ENCODE measurements at regions not wholly inside any gene's neighbourhood (a gene's known extent, or its start where the extent isn't known, plus 50 kb on each side); places are given as distances from the start of the nearest gene placed in this dataset.

DNA sequence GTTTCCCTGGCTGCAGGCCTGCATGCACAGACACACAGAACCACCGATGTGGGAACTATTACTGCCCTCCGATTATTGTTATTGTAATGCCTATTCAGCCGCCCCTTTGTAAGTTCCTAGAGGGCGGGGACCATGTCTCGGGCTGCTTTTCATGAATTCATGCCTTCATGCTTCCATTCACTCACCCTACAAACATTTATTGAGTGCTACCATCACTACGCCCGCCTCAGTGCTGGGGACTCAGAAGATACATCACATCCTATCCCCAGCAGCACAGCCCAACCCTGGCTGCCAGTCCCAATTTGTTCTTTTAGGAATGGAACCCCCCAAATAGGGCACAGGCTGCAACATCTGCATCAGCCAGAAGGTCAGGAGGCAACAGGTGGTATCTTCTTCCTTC, 75.9 kb downstream of the FOXA2 start:
- no peaks in the 10 kb centered on the region for H3K9me3 ChIP-seq
- TF ChIP-seq CTCF (IDR thresholded peaks at IDR 0.05) = no peak
- no peak for ATAC-seq
- DNase-seq = no peak
- intact Hi-C loops (cut with DNase I, micrococcal nuclease) = no loop called here
- peaks cover 6% of the 10 kb centered on the region for H3K4me1 ChIP-seq (ENCODE audit: low read depth)
- no peaks in the 10 kb centered on the region for H3K36me3 ChIP-seq (ENCODE audit: low read depth)
- H3K4me3 ChIP-seq = no peak overlapping the region

GRCh38 chr20:22507240-22507961, 77.0 kb downstream of the FOXA2 start:
- intact Hi-C loops (cut with DNase I, micrococcal nuclease) = no loop called here

GRCh38 chr20:22506827-22507226, 77.5 kb downstream of the FOXA2 start:
- Histone ChIP-seq H3K9me3 (no peaks in the 10 kb centered on the region), H3K4me1 (ENCODE audit: low read depth) (no peaks in the 10 kb centered on the region), H3K36me3 (ENCODE audit: low read depth) (no peaks in the 10 kb centered on the region), H3K4me3 (no peak overlapping the region)
- no peak for DNase-seq
- TF ChIP-seq CTCF (IDR thresholded peaks at IDR 0.05) = no peak
- no peak for ATAC-seq
- intact Hi-C loops (cut with DNase I, micrococcal nuclease) = no loop called here

More at GRCh38 chr20:22507240-22507961, 77.0 kb downstream of the FOXA2 start:
- Histone ChIP-seq H3K36me3 (ENCODE audit: low read depth) (no peaks in the 10 kb centered on the region), H3K4me3 (no peak overlapping the region), H3K4me1 (ENCODE audit: low read depth) (no peaks in the 10 kb centered on the region), H3K9me3 (no peaks in the 10 kb centered on the region)
- DNase-seq (no peak), ATAC-seq (no peak)
- TF ChIP-seq CTCF (IDR thresholded peaks at IDR 0.05) = no peak

DNA sequence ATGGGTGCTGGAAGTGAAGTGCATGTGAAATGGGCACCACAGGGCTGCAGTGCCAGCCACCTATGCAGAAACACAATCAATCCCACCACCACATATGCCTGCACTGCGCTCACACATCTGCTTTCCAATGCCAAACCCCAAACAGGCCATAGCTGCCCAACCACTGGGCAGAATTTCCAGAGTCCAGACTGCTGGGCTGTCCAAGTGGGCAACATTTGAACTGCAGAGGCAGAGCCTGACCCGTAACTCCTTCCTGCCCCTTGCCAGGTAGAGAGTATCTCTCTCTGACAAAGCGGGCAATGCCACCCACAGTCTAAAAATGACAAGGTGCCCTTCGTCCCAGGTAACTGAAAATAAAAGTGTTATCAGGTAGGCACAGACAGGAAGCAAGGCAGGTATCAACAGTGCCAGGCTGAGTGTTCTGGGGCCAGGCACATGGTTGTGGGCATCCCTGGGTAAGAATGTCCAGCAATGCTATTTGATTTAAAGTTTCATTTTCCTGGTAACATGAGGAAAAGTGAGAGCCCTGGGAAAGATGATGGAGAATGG, 79.5 kb downstream of the FOXA2 start:
- H3K36me3 ChIP-seq (ENCODE audit: low read depth) = no peaks in the 10 kb centered on the region
- no peaks in the 10 kb centered on the region for H3K9me3 ChIP-seq
- no peak for TF ChIP-seq CTCF (IDR thresholded peaks at IDR 0.05)
- H3K4me1 ChIP-seq (ENCODE audit: low read depth) = no peaks in the 10 kb centered on the region
- no peak overlapping the region for H3K4me3 ChIP-seq
- DNase-seq (no peak), ATAC-seq (no peak)
- intact Hi-C loops (cut with DNase I, micrococcal nuclease) = no loop called here

DNA sequence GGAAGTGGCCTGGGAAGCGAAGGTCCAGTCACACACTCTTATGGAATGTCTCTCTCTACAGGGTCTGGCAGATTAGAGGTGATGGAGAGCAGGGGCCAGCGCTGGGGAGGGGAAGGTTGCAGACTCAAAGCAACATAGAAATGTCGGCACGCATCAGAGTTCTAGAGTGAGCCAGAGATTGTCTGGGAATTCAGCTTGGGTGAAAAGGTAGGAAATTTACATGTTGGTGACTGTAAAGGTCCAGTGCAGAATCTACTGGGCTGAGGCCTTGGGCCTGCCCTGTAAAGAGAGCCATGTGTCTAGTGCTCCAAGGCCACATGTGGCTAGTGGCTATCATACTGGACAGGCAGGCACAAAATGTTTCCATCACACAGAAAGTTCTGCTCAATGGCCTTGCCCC, 80.8 kb downstream of the FOXA2 start:
- no peaks in the 10 kb centered on the region for H3K9me3 ChIP-seq
- no peak for ATAC-seq
- H3K4me1 ChIP-seq (ENCODE audit: low read depth) = no peaks in the 10 kb centered on the region
- no peaks in the 10 kb centered on the region for H3K36me3 ChIP-seq (ENCODE audit: low read depth)
- no peak overlapping the region for H3K4me3 ChIP-seq
- no peak for TF ChIP-seq CTCF (IDR thresholded peaks at IDR 0.05)
- intact Hi-C loops (cut with DNase I, micrococcal nuclease) = no loop called here
- DNase-seq = no peak
